HG02642 (cell line): ENCODE measurements at regions not wholly inside any gene's neighbourhood (a gene's known extent, or its start where the extent isn't known, plus 50 kb on each side); places are given as distances from the start of the nearest gene placed in this dataset.
"Not testable (repeated sequence)": the region's sequence is repeated elsewhere in the genome, so short reads cannot be mapped to it uniquely, and the experiment has no call there.

Source experiments
- ATAC-seq: cut with Tn5 transposase; IDR thresholded peaks from one replicate; pipeline ENCODE4 v1.9.1; 2021; ENCODE audit warnings: mild to moderate bottlenecking; ENCODE audit not compliant: unreplicated experiment, poor library complexity

- not testable (repeated sequence) for ATAC-seq
Observed at GRCh38 chr15:44817797-44818196, 81.5 kb downstream of the TRIM69 start.

DNA sequence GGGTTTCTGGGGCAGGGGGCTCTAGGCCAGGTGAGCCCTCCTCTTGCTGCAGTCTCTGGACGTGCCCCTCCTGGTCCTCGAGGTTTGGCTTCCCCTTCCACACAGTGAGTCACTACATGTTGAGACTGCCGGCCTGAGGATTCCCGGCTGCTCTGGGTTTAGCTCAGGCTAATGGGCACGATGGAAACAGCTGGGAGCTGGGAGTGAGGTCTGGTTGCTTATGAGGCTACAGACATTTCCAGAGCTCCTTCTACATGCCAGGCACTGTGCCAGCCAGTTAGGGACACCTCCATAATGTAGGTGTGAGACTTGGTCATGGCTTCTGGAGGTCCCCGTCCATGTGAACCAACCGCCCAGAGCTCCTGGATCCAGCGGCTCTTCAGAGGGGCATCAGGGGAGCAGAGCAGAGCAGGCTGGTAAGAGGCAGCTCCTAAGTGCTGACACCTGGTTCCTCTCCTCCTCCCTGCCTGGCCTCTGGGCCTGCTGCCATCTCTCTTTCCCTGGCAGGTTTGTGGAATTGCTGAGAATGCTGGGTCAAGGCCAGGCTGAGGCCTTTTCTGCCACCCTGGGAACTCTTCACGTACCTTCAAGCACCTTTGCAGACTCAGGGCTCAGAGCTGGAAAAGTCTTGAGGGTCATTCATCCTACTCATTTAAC is 83.1 kb downstream of the TRIM69 start:
- not testable (repeated sequence) for ATAC-seq

GRCh38 chr15:44820535-44820934 is 84.2 kb downstream of the TRIM69 start:
- ATAC-seq = not testable (repeated sequence)

GRCh38 chr15:44820967-44821366 is 84.6 kb downstream of the TRIM69 start:
- ATAC-seq = not testable (repeated sequence)

DNA sequence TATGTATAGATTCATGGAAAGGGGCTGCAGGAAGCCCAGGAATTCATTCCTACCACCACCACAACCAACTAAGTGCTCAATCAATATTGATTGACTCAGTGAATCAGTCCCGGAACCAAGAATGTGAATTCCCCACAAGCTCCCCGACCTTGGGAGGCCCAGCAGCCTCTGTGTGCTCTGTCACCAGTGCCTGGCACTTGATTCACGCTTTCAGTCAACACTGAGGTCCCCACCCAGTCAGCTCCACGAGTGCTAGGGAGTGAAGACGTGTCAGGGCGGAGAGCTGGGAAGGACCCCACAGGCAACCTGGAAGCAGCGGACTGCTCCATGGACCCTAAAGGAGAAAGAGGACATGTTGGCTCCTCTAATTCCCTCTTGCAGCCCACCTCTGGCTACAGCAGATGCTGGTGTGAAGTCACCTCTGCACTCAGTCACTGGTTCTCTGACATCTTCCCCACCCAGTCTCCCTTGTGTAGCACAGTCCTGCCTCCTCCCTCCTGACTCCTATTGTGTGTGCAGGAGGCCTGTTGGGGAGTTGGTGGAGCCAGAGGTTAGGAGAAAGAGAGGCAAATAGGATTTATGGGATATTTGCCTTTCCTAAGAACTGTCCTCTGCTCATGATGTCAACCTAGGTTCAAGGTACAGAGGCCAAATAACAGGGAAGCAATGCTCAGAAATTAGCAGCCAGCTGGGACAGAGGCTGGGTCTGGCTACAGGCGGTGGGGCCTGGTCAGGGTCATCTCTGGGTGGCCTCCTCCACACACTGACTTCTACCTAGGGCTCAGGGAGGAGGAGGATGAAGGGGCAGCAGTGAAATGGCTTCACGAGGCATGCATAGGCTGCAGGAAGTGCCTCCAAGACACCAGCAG is 88.2 kb downstream of the TRIM69 start:
- not testable (repeated sequence) for ATAC-seq

DNA sequence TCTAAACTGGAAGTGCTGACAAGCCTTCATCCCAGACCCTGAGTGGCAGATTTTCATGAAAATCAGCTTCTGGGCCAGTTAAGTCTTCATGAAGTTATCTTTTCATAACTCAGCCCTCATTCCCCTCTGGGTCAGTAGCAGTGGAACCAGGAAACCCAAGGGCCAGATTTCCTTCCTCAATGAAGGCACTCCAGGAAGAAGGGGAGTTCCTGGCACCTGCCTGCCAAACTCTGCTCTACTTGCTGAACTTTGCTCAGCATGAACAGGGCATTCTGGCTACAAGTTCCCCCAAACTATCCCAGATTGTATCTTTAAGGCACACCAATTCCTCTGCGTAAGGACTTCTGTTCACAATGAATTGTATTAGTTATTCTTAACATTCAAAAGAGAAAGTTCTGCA is 90.3 kb downstream of the TRIM69 start:
- not testable (repeated sequence) for ATAC-seq

DNA sequence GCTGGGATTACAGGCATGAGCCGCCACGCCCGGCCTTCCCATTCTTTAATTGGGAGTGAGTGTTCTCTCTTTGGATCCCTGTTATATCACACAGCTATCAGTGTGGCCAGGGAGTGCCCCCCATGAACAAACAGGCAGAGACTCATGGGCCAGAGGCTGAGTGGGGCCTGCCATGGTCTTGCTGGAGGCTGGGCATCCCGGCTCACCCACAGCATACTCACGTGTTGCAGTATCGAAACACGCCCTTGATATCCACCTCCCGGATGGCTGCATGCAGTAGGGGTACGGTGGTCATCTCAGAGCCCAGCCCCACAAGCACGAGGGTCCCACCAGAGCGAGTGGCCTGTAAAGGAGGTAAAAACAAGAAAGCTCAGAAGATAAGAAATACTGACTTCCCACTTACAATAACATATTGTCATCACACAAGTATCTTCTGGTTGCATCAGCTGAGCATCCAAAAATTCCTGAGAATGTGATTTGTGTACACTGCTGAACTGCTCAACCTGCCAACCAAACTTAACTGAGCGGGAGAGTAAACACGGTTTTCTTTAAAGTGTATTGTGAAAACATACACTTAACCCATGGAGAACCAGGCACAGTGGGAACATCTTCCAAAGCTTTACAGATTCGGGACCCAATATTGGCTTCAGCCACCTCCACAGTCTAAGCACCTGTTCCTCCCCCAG is 92.0 kb downstream of the TRIM69 start:
- not testable (repeated sequence) for ATAC-seq

DNA sequence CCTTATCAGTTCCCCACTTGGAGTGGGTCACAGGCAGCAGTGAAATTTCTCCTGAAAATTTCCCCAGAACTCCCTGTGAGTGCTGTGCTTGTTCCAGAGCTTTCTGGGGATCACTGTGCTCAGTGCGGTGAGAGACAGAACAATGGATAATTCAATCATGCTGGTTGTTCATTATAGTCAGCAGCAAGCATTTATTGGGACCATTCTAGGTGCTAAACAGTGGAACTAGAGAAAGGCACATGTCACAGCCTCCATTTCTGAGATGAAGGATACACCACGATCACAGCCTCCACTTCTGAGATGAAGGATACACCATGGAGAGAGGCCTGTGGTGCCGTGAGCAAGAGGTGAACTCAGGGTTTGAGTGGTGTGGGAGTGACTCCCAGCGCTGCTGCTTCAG is 92.8 kb downstream of the TRIM69 start:
- ATAC-seq = not testable (repeated sequence)

- ATAC-seq = not testable (repeated sequence)
Observed at GRCh38 chr15:44830692-44831408, 94.5 kb downstream of the TRIM69 start.

- not testable (repeated sequence) for ATAC-seq
Observed at GRCh38 chr15:44831409-44831741, 95.0 kb downstream of the TRIM69 start.

DNA sequence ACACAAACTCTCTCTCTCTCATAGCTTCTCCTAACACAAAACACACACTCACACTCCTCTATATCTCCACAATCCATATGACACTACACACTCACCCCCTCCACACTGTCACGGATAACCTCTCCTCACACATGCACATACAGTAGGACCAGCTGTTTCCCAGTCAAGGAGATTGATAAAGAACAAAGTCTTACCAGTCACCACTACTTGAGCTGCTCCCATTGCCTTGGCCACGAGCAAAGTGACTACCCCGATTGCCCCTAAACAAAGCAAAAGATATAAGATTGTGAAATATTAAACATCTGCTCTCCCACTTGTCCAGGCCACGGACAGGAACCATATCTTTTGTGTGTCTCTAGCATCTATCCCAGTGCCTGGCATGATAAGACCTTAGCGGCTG is 95.8 kb downstream of the TRIM69 start:
- ATAC-seq = not testable (repeated sequence)

- not testable (repeated sequence) for ATAC-seq
Observed at GRCh38 chr15:44833081-44833480, 96.8 kb downstream of the TRIM69 start.

DNA sequence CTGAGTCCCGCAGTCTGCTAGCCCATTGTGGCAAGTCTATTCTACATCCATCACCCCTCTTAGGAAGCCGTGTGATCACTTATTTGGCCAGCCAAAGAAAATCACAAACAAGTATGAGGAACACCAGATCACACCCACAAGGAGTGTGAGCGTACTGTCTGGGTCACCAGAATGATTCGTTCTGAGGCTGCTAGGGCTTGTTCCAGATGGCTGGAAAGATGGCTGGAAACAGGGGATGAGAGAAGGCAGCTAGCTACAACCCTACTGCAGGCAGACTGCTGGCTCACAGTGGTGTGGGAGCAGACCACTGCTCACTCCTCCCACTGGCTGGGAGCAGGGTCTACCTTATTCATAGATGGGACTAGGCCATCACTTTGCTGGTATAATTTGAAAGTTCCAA is 97.4 kb downstream of the TRIM69 start:
- not testable (repeated sequence) for ATAC-seq

DNA sequence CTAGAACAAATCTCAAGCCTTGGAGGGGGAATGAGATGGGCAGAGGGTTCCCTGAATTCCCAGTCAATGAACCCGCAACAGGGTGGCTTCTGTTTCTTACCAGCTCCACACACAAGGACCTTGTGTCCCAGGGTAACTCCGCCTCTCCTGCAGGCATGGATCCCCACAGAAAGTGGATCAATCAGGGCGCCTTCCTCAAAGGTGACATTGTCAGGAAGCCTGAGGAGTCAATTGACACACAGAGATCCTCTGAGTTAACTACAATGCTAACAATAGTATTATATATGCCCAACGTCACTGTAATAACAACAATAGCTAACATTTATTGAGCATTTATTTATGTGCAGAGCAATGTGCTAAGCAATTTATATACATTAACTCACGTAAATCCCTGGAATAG is 98.8 kb downstream of the TRIM69 start:
- not testable (repeated sequence) for ATAC-seq

- no peak for ATAC-seq
Observed at GRCh38 chr15:44836094-44836493, 99.8 kb downstream of the TRIM69 start.

GRCh38 chr15:44838929-44839328 is 102.6 kb downstream of the TRIM69 start:
- ATAC-seq = peak; percentile 55

- not testable (repeated sequence) for ATAC-seq
Observed at GRCh38 chr15:44841762-44842161, 105.4 kb downstream of the TRIM69 start.

DNA sequence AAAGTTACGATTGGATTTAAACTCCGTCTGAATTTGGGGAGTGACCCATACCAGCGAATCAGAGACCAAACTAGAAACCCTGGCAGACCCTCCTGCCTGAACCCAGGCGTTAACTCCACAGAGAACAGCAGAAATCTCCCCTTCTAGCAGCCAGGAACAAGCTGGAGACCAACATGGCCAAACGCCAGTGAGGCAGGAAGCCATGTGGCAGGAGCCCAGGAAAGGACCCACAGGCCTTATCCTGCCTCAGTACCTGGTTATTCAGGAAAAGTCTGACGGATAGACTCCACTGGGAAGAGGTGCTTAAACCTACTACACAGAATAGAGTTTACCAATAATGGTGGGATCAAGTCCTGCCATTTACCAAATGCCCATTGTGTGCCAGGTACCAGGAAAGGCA is 106.6 kb downstream of the TRIM69 start:
- not testable (repeated sequence) for ATAC-seq

DNA sequence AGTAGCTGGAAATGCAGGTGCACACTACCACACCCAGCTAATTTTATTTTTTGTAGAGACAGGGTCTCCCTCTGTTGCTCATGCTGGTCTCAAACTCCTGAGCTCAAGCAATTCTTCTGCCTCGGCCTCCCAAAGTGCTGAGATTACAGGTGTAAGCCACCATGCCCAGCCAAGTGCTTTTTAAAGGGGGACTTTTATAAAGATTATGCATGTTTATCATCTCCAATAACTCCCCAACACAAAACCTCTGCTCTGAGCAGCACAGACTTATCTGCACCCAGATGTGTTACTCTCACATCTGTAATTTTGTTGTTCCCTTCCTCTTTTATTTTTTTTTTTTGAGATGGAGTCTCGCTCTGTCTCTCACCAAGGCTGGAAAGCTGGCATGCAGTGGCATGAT is 108.6 kb downstream of the TRIM69 start:
- ATAC-seq = not testable (repeated sequence)

- ATAC-seq = not testable (repeated sequence)
Observed at GRCh38 chr15:44846156-44846555, 109.8 kb downstream of the TRIM69 start.
